ENCODE measurements at regions not wholly inside any gene's neighbourhood (a gene's known extent, or its start where the extent isn't known, plus 50 kb on each side); places are given as distances from the start of the nearest gene placed in this dataset.

DNA sequence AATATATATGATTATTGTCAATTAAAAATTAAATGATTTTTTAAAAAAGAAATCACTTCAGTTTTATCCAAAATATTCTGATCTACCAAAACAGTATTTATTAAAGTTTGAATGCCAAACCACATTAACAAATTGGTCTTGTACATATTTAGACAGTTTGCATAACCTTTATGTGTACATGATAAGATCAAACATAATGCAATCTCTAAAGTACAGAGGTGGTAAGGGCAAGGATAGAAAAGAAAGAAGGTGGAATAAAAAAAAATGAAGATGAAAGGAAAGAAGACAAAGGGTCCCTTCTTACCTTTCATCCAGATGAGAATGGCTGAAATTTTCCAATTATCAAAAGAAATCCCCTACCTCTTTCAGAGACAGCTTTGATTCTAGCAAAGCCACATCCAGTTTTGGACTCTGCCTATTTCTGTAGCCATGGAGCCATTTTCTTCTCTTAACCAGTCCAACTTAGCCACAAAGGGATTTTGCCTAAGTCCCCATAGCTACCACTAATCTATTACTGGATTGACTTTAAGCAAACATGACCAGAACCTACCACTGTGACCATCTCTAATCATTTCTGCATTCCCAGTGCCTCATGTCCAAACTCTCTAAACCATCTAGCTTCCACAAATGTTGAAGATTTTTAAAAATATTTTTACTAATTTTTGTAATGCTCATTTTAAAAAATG is 133.3 kb upstream of the TRPM3 start:
- TF ChIP-seq CBX2 (IDR thresholded peaks at IDR 0.05; ENCODE audit: borderline replicate concordance, low read depth) (no peak), ESRRA (IDR thresholded peaks at IDR 0.05; ENCODE audit: borderline replicate concordance, low read length) (no peak), RCOR1 (IDR thresholded peaks at IDR 0.05; ENCODE audit: low read depth, low read length) (no peak), TP53 (CRISPR knock-in tag; IDR thresholded peaks at IDR 0.05) (no peak), FOSL2 (IDR thresholded peaks at IDR 0.05) (no peak), FOSL2 (CRISPR knock-in tag; IDR thresholded peaks at IDR 0.05) (no peak), GATA3 (IDR thresholded peaks at IDR 0.05; ENCODE audit: borderline replicate concordance) (no peak), FOXS1 (CRISPR knock-in tag; IDR thresholded peaks at IDR 0.05) (no peak), PHF8 (IDR thresholded peaks at IDR 0.05; ENCODE audit: borderline replicate concordance, low read depth) (no peak), HOXA7 (CRISPR knock-in tag; IDR thresholded peaks at IDR 0.05) (no peak), POLR2A (IDR thresholded peaks at IDR 0.05; ENCODE audit: low read length) (no peak), CEBPB (IDR thresholded peaks at IDR 0.05) (no peak), EHF (CRISPR knock-in tag; IDR thresholded peaks at IDR 0.05) (no peak), NPAS2 (CRISPR knock-in tag; IDR thresholded peaks at IDR 0.05; ENCODE audit: borderline replicate concordance) (no peak)
- TF ChIP-seq, protein P1, sequence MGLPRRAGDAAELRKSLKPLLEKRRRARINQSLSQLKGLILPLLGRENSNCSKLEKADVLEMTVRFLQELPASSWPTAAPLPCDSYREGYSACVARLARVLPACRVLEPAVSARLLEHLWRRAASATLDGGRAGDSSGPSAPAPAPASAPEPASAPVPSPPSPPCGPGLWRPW (IDR thresholded peaks at IDR 0.05), result no peak
- TF ChIP-seq, protein P2, sequence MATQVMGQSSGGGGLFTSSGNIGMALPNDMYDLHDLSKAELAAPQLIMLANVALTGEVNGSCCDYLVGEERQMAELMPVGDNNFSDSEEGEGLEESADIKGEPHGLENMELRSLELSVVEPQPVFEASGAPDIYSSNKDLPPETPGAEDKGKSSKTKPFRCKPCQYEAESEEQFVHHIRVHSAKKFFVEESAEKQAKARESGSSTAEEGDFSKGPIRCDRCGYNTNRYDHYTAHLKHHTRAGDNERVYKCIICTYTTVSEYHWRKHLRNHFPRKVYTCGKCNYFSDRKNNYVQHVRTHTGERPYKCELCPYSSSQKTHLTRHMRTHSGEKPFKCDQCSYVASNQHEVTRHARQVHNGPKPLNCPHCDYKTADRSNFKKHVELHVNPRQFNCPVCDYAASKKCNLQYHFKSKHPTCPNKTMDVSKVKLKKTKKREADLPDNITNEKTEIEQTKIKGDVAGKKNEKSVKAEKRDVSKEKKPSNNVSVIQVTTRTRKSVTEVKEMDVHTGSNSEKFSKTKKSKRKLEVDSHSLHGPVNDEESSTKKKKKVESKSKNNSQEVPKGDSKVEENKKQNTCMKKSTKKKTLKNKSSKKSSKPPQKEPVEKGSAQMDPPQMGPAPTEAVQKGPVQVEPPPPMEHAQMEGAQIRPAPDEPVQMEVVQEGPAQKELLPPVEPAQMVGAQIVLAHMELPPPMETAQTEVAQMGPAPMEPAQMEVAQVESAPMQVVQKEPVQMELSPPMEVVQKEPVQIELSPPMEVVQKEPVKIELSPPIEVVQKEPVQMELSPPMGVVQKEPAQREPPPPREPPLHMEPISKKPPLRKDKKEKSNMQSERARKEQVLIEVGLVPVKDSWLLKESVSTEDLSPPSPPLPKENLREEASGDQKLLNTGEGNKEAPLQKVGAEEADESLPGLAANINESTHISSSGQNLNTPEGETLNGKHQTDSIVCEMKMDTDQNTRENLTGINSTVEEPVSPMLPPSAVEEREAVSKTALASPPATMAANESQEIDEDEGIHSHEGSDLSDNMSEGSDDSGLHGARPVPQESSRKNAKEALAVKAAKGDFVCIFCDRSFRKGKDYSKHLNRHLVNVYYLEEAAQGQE (IDR thresholded peaks at IDR 0.05), result no peak
- Histone ChIP-seq H3K4me3 (no peak overlapping the region), H3K4me1 (no peaks in the 10 kb centered on the region), H3K4me2 (no peak overlapping the region), H3K9me3 (no peaks in the 10 kb centered on the region), H3K27ac (no peak overlapping the region)
- POLR2A ChIA-PET, result no interaction called here
- ATAC-seq (no peak), DNase-seq (ENCODE audit: low read depth in 1 of 2, low spot score in 1 of 2) (no peak), FAIRE-seq (no peak)
- CTCF ChIA-PET, result interaction anchor here (1.0 to 1.9 kb wide), 2 partner anchors 30 to 615 kb away, joined by 4 read pairs; no protein-coding TSS in a partner anchor

- ATAC-seq, result no peak
- no peak for DNase-seq (ENCODE audit: low read depth in 1 of 2, low spot score in 1 of 2)
- H3K4me3 ChIP-seq, result no peak overlapping the region
- H3K4me2 ChIP-seq, result no peak overlapping the region
- FAIRE-seq, result no peak
- H3K4me1 ChIP-seq, result no peaks in the 10 kb centered on the region
- WGBS (ENCODE audit: missing lambda C conversion rate), result 0% methylated on average over 1 of the region's 1 CpG
- no peaks in the 10 kb centered on the region for H3K9me3 ChIP-seq
- H3K27ac ChIP-seq, result no peak overlapping the region
- ChIA-PET CTCF (interaction anchor here (1.3 kb wide), 1 partner anchor 613 kb away, joined by 5 read pairs; no protein-coding TSS in a partner anchor), POLR2A (no interaction called here)
- TF ChIP-seq ZFP36 (IDR thresholded peaks at IDR 0.05; ENCODE audit: borderline replicate concordance, partially characterized antibody) (no peak), BHLHE40 (IDR thresholded peaks at IDR 0.05; ENCODE audit: low read depth, low read length) (no peak), MAFK (IDR thresholded peaks at IDR 0.05; ENCODE audit: partially characterized antibody) (no peak), SREBF2 (IDR thresholded peaks at IDR 0.05) (no peak), TP53 (CRISPR knock-in tag; IDR thresholded peaks at IDR 0.05) (no peak), RAD21 (conservative IDR thresholded peaks at IDR 0.05 in 1 of 2, IDR thresholded peaks at IDR 0.05 in 1 of 2) (no peak), POLR2AphosphoS2 (conservative IDR thresholded peaks at IDR 0.05; ENCODE audit: low read length) (no peak), HDAC2 (IDR thresholded peaks at IDR 0.05) (no peak), TFCP2L1 (CRISPR knock-in tag; IDR thresholded peaks at IDR 0.05) (no peak), KDM5A (IDR thresholded peaks at IDR 0.05) (no peak), EP300 (IDR thresholded peaks at IDR 0.05) (no peak), HOXB5 (CRISPR knock-in tag; IDR thresholded peaks at IDR 0.05) (no peak), KDM1A (IDR thresholded peaks at IDR 0.05; ENCODE audit: low read depth) (no peak)
- TF ChIP-seq, protein P3, sequence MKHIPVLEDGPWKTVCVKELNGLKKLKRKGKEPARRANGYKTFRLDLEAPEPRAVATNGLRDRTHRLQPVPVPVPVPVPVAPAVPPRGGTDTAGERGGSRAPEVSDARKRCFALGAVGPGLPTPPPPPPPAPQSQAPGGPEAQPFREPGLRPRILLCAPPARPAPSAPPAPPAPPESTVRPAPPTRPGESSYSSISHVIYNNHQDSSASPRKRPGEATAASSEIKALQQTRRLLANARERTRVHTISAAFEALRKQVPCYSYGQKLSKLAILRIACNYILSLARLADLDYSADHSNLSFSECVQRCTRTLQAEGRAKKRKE (CRISPR knock-in tag; IDR thresholded peaks at IDR 0.05; ENCODE audit: low read depth), result no peak
- TF ChIP-seq, protein P2 (IDR thresholded peaks at IDR 0.05), result no peak
- TF ChIP-seq, protein P4, sequence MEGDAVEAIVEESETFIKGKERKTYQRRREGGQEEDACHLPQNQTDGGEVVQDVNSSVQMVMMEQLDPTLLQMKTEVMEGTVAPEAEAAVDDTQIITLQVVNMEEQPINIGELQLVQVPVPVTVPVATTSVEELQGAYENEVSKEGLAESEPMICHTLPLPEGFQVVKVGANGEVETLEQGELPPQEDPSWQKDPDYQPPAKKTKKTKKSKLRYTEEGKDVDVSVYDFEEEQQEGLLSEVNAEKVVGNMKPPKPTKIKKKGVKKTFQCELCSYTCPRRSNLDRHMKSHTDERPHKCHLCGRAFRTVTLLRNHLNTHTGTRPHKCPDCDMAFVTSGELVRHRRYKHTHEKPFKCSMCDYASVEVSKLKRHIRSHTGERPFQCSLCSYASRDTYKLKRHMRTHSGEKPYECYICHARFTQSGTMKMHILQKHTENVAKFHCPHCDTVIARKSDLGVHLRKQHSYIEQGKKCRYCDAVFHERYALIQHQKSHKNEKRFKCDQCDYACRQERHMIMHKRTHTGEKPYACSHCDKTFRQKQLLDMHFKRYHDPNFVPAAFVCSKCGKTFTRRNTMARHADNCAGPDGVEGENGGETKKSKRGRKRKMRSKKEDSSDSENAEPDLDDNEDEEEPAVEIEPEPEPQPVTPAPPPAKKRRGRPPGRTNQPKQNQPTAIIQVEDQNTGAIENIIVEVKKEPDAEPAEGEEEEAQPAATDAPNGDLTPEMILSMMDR (IDR thresholded peaks at IDR 0.05), result no peak
Observed at GRCh38 chr9:71253011-71253410, 131.6 kb upstream of the TRPM3 start.

Data from A549 (cell line).